Left colon (tissue), 2 donors: ENCODE measurements at regions not wholly inside any gene's neighbourhood (a gene's known extent, or its start where the extent isn't known, plus 50 kb on each side); places are given as distances from the start of the nearest gene placed in this dataset.

ENCODE experiments used
- ATAC-seq: fragments of 200-7000 bp; cut with Tn5 transposase; one replicate; pipeline ENCODE4 v1.9.1; 2020; ENCODE audit warnings: mild to moderate bottlenecking, moderate library complexity
- DNase-seq, 2 donors: peaks; one replicate each; pipeline ENCODE4 v3.0.0-alpha.2; 2020
- intact Hi-C, 2 donors: fragments of 100-400 bp; cut with DNase I in 1 of 2; cut with micrococcal nuclease in 1 of 2; formaldehyde crosslinking; loops; one replicate each; pipeline versions ENCODE4 v1.11.2 to v1.14.0; 2022; cut with DNase I, micrococcal nuclease
- donor health status: DM: no; HTN: no; CAD: no.
- donor health status: DM: yes; HTN: yes; CAD: no.

DNA sequence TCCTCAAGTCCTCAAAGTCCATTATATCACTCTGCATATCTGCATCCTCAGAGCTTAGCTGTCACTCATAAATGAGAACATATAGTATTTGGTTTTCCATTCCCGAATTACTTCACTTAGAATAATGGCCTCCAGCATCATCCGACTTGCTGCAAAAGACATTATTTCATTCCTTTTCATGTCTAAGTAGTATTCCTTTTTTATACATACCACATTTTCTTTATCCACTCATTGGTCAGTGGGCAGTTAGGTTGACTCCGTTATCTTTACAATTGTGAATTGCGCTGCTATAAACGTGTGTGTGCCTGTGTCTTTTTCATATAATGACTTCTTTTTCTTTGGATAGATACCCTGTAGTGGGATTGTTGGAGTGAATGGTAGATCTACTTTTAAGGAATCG is 117.2 kb downstream of the OR2K2 start:
- ATAC-seq (no peak), DNase-seq (no peak)
- intact Hi-C loops, result no loop called here

DNA sequence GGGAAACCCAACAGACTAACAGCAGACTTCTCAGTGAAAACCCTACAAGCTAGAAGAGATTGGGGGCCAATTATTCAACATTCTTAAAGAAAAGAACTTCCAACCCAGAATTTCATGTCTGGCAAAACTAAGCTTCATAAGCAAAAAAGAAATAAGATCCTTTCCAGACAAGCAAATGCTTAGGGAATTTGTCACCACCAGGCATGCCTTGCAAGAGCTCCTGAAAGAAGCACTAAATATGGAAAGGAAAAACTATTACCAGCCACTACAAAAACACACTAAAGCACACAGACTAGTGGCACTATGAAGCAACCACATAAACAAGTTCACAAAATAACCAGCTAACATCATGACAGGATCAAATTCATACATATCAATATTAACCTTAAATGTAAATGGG is 131.1 kb downstream of the OR2K2 start:
- ATAC-seq (no peak), DNase-seq (no peak)
- intact Hi-C loops, result no loop called here

DNA sequence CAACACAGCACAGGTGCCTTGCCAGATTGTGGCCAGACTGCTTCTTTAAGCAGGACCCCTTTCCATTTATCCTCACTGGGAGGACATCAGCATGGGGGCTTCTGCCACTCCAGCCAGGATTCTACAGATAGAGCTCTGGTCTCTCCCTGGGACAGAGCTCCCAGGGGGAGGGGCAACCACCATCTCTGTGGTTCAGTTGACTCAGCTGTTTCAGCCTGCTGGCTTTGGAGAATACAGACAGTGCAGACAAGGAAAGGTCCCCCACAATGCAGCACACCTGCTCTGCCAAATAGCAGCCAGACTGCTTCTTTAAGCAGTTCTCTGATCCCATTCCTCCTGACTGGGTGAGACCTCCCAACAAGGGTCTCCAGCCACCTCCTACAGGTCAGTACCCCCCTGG is 132.8 kb downstream of the OR2K2 start:
- no peak for ATAC-seq
- DNase-seq, result no peak
- intact Hi-C loops, result no loop called here

DNA sequence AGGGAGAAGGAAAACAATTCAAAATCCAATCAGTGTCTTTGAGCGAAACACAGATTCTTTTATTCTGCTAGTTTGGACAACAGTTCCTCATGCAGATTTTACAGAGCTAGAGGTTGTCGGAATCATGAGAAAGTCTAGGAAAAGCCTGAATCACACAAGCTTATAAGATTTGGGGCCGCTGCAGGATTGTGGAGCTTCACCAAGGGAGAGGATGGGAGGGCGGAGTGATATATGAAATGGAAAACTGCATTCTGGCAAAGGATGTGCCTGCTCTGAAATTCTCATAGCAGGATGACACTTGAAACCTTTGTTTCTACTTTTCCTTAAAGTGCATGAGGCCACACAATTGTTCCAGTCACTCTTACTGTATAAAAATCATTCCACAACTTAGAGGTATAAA is 134.3 kb downstream of the OR2K2 start:
- no peak for DNase-seq
- no peak for ATAC-seq
- intact Hi-C loops, result no loop called here

DNA sequence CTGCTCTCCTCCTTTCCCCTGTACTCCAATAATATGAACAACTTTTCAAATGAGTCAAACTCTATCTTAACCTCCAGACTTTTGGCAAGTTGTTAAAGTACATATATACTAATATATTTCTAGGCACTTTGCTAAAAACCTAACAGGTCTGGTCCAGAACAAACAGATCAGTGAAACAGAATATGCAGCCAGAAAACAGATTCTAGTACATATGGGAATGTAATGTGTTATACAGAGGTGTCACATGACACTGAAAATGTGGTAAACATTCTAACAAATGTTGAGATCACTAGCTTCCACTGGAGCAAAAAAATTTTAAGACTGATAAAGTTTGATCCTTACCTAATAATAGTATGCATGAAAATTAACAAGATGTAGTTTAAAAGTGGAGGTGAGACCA is 136.9 kb downstream of the OR2K2 start:
- DNase-seq, result no peak
- ATAC-seq, result no peak
- intact Hi-C loops, result no loop called here

DNA sequence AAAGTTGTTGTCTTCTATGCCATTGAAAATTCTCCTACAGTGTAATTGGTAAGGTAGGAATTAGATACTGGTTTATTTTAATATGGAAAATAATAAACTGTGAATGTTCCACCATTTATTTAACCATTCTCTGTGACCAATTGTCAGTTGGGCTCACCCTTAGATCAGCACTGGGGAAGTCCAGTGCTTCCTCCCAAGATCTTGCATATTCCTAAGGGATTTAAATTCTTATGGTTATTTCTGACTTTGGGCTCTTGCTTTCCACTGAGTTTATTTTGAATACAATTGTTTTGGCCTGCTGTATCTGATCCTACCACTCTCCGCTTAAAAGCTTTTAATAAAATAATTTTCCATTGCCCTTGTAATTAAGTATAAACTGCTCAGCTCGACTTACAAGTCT is 137.4 kb downstream of the OR2K2 start:
- DNase-seq (no peak), ATAC-seq (no peak)
- intact Hi-C loops, result no loop called here

DNA sequence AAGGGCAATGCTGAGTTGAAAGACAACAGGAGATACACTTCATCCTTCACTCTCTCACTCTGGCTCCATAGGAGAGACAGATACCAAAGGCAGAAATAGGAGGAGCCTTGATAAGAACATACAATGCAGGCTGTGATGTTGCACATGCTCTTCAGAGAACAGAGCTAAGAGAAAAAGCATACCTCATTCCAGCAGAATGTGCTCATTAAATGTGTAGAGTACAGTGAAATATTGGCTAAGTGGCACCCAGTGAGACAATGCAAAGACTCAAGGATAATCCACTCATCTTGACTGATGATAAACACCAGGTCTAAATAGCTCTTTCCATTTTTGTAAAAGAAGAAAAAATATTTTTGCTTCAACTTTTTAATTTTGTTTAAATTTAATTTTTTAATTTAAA is 139.7 kb downstream of the OR2K2 start:
- no peak for ATAC-seq
- intact Hi-C loops, result no loop called here
- DNase-seq, result no peak

DNA sequence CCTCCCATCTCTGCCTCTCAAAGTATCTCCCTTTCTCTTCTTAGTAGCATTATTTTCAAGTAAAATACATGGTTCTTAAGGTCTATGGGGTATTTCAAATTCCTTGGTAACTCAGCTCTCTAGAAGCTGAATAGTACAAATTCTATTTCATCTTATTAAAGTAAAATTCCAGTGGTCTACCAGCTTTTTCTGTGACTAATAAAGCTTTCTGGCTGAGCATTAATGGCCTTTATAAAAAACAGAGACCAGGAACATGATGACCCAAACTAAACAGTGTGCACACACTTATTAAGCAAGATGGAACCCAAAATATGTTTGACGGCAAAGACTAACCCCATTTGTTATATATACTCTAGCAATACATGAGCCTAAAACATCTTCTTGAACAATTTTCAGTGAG is 142.6 kb downstream of the OR2K2 start:
- intact Hi-C loops, result no loop called here
- DNase-seq, result no peak
- ATAC-seq, result no peak

DNA sequence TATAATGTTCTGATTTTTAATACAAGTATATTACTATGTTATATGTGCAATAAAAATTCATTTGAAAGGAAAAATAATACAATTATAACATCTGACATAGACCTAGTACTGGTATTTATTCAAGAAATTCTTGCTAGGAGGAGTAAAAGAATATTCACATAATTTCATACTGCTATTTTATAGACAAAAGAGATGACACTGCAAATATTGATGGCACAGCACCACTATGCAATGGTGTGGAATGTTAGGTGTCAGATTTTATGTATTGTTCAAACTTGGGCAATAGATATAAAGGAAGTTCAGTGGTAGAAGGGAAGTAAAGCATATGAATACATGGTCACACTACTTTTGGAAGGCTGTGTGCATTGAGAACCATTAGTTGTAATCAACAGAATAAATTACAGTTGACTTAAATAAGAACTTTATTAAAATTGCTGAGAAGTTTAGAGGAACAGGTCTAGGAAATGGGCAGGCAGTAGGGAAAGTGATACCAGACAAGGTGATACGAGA is 143.9 kb downstream of the OR2K2 start:
- DNase-seq, result no peak
- ATAC-seq, result no peak
- intact Hi-C loops, result no loop called here

DNA sequence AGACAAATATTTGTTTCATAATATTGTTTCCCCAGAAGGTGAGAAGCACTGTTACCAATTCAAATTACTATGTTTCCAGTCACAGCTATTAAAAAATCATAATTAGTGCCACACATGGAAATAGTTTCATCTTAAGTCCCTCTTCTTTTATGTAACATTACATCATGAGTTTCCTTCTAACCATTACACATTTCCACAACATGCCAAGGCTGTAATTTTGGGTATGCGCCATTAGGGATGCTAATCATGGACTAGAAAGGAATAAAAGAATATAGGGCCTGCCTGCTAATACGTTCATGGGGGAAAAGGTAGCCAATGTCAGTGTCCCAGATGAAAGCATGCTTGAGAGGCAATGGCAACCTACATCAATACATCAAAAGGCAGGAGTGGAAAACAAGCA is 142.5 kb upstream of the LPAR1 start:
- ATAC-seq, result no peak
- intact Hi-C loops, result no loop called here
- DNase-seq, result no peak

DNA sequence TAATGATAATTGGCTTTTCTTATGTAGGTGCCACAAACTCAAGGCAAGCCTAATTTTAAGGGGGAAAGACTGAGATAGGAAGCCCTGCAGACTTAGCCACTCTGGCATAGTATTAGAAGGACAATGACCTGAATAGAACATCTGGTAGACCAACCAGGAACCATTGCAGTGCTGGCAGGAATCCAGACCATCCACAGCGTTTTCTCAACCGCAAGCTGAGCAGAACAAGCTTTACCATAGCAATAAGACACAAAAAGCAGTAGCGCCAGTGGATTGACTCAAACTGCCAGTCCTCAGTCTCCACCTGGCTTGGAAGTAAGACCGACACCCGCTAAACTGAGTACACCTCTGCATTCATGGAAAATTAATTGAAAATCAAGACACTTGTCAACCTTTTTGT is 141.3 kb upstream of the LPAR1 start:
- intact Hi-C loops, result no loop called here
- peak in 1 of 2 donors; percentile 19 for DNase-seq
- ATAC-seq, result no peak

DNA sequence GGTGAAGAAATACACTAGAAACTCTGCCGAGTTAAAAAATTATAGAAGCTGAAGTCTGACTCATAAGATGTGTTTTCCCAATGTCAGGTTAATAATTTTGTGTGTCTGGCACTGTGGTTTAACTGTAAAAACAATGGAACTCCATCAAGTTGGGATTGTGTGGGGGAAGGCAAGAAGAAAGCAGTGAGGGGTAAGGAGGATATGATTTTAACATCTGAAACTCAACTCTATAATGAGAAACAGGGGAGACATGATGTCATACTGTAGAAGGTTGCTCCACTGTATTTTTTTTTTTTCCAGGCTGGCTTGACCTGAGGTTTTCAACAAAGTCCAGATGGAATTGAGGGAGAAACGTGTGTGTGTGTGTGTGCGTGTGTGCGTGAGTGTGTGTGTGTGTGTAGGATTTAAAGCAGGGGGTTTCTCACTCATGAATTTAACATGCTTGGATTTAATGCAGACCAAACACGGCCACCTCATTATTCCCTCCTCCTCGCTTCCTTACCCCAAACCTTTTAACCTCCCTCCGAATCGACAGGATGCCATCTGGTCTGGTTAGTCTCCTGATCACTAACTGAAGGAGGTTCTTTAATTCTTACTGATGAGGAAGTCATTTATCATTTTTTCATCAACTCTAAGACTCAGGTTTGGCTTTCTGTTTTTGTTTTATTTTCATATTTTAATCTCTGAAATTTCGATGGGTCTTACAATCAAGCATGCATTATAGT is 140.2 kb upstream of the LPAR1 start:
- ATAC-seq (no peak), DNase-seq (no peak)
- intact Hi-C loops, result no loop called here

DNA sequence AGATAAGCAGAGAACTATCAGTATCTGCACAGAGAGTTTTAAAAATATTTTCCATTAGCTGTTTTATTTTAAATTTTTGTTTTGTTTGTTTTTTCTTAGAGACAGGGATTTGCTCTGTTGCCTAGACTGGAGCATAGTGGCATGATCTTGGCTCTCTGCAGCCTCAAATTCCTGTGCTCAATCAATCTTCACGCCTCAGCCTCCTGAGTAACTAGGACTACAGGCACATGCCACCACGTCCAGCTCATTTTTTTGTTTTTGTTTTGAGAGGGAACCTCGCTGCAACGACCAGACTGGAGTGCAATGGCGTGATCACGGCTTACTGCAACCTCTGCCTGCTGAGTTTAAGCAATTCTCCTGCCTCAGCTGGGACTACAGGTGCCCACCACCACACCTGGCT is 138.2 kb upstream of the LPAR1 start:
- intact Hi-C loops, result no loop called here
- ATAC-seq (no peak), DNase-seq (no peak)

DNA sequence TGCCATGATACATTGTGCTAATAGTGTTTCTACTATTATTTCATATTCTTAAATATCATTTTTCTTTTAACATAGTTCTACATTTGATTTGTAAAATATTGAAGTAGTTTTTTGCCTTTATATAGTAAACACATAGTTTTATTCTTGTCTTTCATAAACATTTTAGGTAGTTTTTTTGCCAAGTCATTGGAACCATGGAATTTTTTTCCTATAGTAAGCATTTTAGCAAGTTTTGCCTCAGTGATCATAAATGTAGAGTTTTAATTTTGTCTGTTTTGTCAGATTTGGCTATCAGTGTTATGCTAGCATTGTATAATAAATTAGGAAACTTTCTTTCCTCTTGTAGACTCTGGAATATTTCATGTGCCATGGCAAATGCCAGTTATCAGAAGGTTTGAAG is 137.1 kb upstream of the LPAR1 start:
- intact Hi-C loops, result no loop called here
- no peak for ATAC-seq

DNA sequence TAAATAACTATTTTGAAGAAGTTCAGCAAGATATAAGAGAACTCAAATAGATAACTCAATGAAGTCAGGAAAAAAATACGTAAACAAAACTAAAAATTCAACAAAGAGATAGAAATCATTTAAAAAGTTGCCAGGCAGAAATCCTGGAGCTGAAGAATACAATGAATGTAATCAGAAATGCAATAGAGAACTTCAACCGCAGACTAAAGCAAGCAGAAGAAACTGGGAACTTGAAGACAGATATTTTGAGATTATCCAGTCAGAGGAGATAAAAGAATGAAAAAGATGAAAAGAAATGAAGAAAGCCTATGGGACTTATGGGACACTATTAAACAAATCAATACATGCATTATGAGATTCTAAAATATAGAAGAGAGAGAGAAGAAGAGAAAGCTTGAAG is 129.1 kb upstream of the LPAR1 start:
- no peak for DNase-seq
- intact Hi-C loops, result no loop called here

More for the DNA sequence above, 137.1 kb upstream of the LPAR1 start:
- no peak for DNase-seq

DNA sequence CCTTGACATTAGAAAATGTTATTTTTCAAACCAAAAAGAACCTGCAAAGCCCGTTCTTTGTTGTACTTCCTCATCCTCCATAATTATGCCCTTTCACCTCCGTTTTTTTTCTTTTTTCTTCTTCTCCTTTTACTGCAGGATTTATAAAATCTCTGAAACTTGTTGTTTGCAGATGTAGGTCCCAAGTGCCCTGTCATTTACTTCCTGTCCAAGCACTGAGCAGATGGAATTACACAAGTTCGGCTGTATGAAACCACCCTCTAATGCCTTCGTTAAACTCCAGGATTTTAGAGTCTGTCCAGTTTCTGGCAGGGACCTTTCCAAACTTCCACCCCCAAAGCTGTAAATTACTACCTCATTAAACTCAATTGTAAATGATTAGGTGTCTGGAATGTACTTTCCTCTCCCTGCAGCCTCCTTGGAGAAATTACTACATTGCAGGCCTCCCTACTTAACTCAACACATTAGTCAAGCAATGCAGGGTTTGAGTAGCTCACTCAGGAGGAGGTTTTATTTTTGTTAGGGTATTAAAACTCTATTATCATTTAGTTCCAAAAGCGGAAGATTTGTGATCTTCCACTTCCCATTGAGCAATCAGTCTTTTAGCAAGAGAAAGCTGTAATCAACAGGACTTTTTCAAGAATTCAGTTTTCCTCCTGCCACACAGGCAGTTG is 125.6 kb upstream of the LPAR1 start:
- ATAC-seq, result no peak
- no peak for DNase-seq
- intact Hi-C loops, result no loop called here

More for the DNA sequence above, 129.1 kb upstream of the LPAR1 start:
- ATAC-seq, result no peak

DNA sequence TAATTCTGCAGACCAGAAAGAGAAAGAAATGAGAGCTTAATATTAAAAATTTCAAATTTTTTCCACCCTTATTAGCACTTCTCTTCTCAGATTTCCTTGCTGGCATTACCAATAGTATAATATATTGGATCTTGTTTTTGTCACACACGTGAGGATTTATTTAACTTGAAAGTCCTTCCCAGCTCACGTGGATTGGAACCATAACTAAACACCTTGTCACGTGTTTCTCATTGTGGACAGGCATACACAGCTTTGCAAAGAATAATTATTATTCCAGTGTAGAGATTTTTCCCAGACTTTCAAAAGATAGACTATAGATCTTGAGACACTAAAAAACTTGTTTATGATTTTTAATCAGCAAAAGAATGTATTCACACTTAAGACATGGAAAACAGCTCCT is 123.8 kb upstream of the LPAR1 start:
- DNase-seq (no peak), ATAC-seq (no peak)
- intact Hi-C loops, result no loop called here

DNA sequence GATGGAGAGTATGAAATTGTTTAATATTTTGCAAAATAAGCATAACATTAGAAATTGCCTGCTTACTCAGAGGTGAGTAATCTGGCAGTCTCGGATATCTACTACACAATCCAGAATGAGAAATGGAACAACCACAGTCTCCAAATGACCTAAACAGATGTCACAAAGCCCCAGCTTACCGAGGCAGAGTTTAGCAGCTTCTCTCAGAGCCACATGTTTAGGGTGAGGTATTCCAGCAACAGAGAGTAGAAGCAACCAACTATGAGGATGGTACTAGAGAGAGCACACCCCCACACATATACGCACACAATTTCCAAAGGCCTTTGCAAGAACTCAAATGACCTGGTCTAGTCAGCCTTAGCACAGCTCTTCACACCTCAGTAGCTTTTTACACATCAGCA is 122.7 kb upstream of the LPAR1 start:
- DNase-seq, result no peak
- intact Hi-C loops, result no loop called here
- no peak for ATAC-seq

DNA sequence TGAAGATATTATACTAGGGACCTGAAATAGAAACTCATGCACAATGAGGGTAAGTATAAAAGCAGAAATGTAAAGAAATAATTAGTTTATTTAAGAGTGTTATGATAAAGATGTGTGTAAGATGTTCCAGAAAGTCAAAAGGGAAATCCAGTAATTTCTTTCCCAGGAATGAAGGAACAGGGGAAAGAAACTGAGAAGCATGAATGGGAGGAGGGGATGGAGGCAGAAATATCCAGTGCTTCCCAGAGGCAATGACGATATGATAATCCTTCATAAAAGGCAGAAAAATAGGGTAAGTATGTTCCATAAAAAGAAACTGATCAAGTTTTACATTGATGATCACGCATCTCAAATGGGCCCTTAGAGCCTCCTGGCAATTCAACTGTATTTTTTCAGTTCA is 120.7 kb upstream of the LPAR1 start:
- intact Hi-C loops, result no loop called here

DNA sequence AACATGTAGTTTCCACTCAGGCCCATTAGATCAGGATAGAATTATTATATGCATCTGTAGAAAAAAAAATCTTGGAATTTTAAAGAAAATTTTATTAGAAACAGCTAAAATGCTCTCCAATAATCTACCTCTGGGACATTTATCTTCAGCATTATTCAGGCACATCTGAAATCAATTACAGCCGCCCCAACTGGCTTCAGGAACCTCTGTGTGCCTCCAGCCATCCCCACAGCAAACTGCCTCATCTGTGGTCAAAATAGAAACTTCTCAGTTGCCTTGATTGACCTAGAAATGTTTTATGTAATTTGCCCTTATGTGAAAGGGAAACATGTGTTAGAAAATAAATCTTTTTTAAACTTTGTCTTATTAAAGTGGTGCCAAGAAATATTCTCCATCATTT is 120.1 kb upstream of the LPAR1 start:
- intact Hi-C loops, result no loop called here
- ATAC-seq (no peak), DNase-seq (no peak)

More for the DNA sequence above, 120.7 kb upstream of the LPAR1 start:
- no peak for DNase-seq
- no peak for ATAC-seq

DNA sequence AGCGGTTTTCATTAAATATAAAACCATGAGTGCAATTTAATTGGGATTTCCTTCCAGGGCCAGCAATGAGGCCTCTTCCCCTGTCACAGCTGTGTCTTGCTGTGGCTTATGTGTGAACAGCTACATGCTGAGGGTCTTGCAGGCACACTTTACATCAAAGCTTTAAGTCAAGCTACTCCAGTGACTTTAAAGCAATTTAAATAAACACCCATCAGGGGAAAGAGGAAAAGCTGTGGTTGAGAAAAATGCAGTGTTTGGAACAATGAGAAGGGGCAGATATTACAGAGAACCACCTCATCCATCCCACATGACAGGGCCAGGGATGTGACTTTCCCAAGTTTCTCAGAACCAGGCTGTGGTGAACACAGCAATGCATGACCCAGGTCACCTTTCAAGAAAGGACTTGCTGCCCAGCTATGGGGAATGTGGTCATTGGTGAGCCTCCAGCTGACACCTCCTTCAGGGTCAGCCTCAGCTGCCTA is 115.9 kb upstream of the LPAR1 start:
- DNase-seq (no peak), ATAC-seq (no peak)
- intact Hi-C loops, result no loop called here
